GM12878 (cell line): ENCODE measurements at regions not wholly inside any gene's neighbourhood (a gene's known extent, or its start where the extent isn't known, plus 50 kb on each side); places are given as distances from the start of the nearest gene placed in this dataset.

ENCODE experiments used
- ATAC-seq: fragments of 200-7000 bp; cut with Tn5 transposase; 3 replicates; pipeline ENCODE4 v1.9.1; 2020; ENCODE audit warnings: mild to moderate bottlenecking, moderate library complexity
- BruUV-seq: library from RNA; stranded (reverse); fragments of 400-500 nt; replicated peaks from 2 replicates; lab custom pipeline; 2021; lab: Mats Ljungman, UMichigan
- CTCF ChIA-PET: fragments of 300-600 bp; sonication (Branson Sonifier 250); formaldehyde crosslinking; extraction: SDS; loops from one replicate; lab custom pipeline; 2021; ENCODE audit warnings: inconsistent platforms; lab: Yijun Ruan, JAX
- POLR2A ChIA-PET: fragments of 350-600 bp; formaldehyde crosslinking; extraction: SDS; loops from one replicate; lab custom pipeline; 2021; ENCODE audit warnings: inconsistent platforms; lab: Charles Lee
- RAD21 ChIA-PET: fragments of 300-600 bp; sonication (Branson Sonifier 250); formaldehyde crosslinking; loops from one replicate; lab custom pipeline; 2023; ENCODE audit warnings: antibody characterized with exemption; ENCODE audit not compliant: unreplicated experiment; lab: Charles Lee
- SMC1A ChIA-PET: fragments of 300-600 bp; sonication (Branson Sonifier 250); formaldehyde crosslinking; loops from one replicate; lab custom pipeline; 2023; ENCODE audit not compliant: unreplicated experiment, uncharacterized antibody; lab: Charles Lee
- DNase-seq: peaks from one replicate; pipeline ENCODE4 v3.0.0-alpha.2; 2011; ENCODE audit warnings: low read depth, low spot score
- FAIRE-seq: peaks from 3 replicates; lab custom pipeline; 2011; peaks lifted over from hg19 to GRCh38; lab: Jason Lieb, UNC
- H2AFZ ChIP-seq: 2 replicates; pipeline ENCODE4 v1.6.0; 2011; ENCODE audit warnings: low read depth, low read length, control low read depth; ENCODE audit not compliant: control insufficient read depth
- H3K27ac ChIP-seq: 2 replicates; pipeline ENCODE4 v1.5.1; 2011; ENCODE audit warnings: control low read depth; ENCODE audit not compliant: control insufficient read depth, insufficient read depth
- H3K27me3 ChIP-seq, 2 experiments: replicated peaks in 1 of 2; 2 replicates each; pipeline versions ENCODE4 v1.6.0 to v1.6.1; 2011; ENCODE audit warnings: low read length in 1 of 2; ENCODE audit not compliant: control insufficient read depth in 2 of 2, insufficient read depth in 2 of 2
- H3K36me3 ChIP-seq, 2 experiments: 2 replicates each; pipeline ENCODE4 v1.5.1; 2011; ENCODE audit warnings: low read length in 1 of 2; ENCODE audit not compliant: control insufficient read depth in 2 of 2, insufficient read depth in 2 of 2
- H3K4me1 ChIP-seq: 2 replicates; pipeline ENCODE4 v1.6.1; 2011; ENCODE audit warnings: mild to moderate bottlenecking, low read length, moderate library complexity, mixed read lengths; ENCODE audit not compliant: control insufficient read depth, insufficient read depth
- H3K4me2 ChIP-seq: 2 replicates; pipeline ENCODE4 v1.6.0; 2011; ENCODE audit warnings: control low read depth; ENCODE audit not compliant: control insufficient read depth, insufficient read depth
- H3K4me3 ChIP-seq: fragments of 200-600 bp; sonication (generic); 2 replicates; pipeline ENCODE4 v1.5.1; 2016
- H3K79me2 ChIP-seq: 2 replicates; pipeline ENCODE4 v1.6.0; 2011; ENCODE audit warnings: low read length; ENCODE audit not compliant: control insufficient read depth, insufficient read depth
- H3K9ac ChIP-seq: 2 replicates; pipeline ENCODE4 v1.8.0; 2011; ENCODE audit warnings: low read length, control low read depth, mixed read lengths; ENCODE audit not compliant: control insufficient read depth, insufficient read depth
- H3K9me3 ChIP-seq: replicated peaks from 3 replicates; pipeline ENCODE4 v1.5.1; 2011; ENCODE audit warnings: mild to moderate bottlenecking, low read length; ENCODE audit not compliant: control insufficient read depth, insufficient read depth
- H4K20me1 ChIP-seq: 2 replicates; pipeline ENCODE4 v1.6.0; 2011; ENCODE audit not compliant: control insufficient read depth, insufficient read depth
- BCL3 ChIP-seq: IDR thresholded peaks from 2 replicates; pipeline ENCODE4 v1.6.1; 2011; ENCODE audit warnings: borderline replicate concordance, low read depth, mild to moderate bottlenecking, moderate library complexity, low read length; ENCODE audit not compliant: insufficient read depth, poor library complexity, severe bottlenecking
- CHD4 ChIP-seq: fragments of 200-600 bp; sonication (generic); IDR thresholded peaks from 2 replicates; pipeline ENCODE4 v1.6.1; 2016; ENCODE audit warnings: mild to moderate bottlenecking
- EED ChIP-seq: sonication (generic); IDR thresholded peaks from 2 replicates; pipeline ENCODE4 v1.6.1; 2016; ENCODE audit warnings: antibody characterized with exemption, low read depth
- GABPA ChIP-seq: IDR thresholded peaks from 2 replicates; pipeline ENCODE4 v1.6.1; 2014; ENCODE audit warnings: antibody characterized with exemption, low read depth, mild to moderate bottlenecking, inconsistent platforms
- HDAC2 ChIP-seq: fragments of 200-600 bp; sonication (generic); IDR thresholded peaks from 2 replicates; pipeline ENCODE4 v1.6.1; 2017
- HDAC6 ChIP-seq: fragments of 200-600 bp; sonication (generic); IDR thresholded peaks from one replicate; pipeline ENCODE4 v1.8.0; 2017; ENCODE audit warnings: antibody characterized with exemption; ENCODE audit not compliant: unreplicated experiment
- IRF4 ChIP-seq: IDR thresholded peaks from 2 replicates; pipeline ENCODE4 v1.6.1; 2011; ENCODE audit warnings: low read depth, low read length
- IRF5 ChIP-seq: fragments of 450-650 bp; IDR thresholded peaks from 2 replicates; pipeline ENCODE4 v1.6.1; 2017; ENCODE audit warnings: borderline replicate concordance
- MEF2B ChIP-seq: fragments of 450-650 bp; IDR thresholded peaks from 2 replicates; pipeline ENCODE4 v1.6.1; 2018; ENCODE audit warnings: mild to moderate bottlenecking, moderate library complexity; ENCODE audit not compliant: partially characterized antibody, poor library complexity, severe bottlenecking
- MTA3 ChIP-seq: IDR thresholded peaks from 2 replicates; pipeline ENCODE4 v1.6.1; 2012; ENCODE audit warnings: low read length, inconsistent platforms, borderline replicate concordance
- MYC ChIP-seq: IDR thresholded peaks from 2 replicates; pipeline ENCODE4 v1.6.1; 2011; ENCODE audit warnings: mild to moderate bottlenecking, low read length, moderate library complexity, inconsistent platforms; ENCODE audit not compliant: insufficient read depth, insufficient replicate concordance, insufficient read length, severe bottlenecking
- NFYA ChIP-seq: IDR thresholded peaks from 2 replicates; pipeline ENCODE4 v1.6.1; 2011; ENCODE audit warnings: low read depth, mild to moderate bottlenecking, low read length, improper control_type of control experiment, borderline replicate concordance
- NR2C2 ChIP-seq: IDR thresholded peaks from 2 replicates; pipeline ENCODE4 v1.6.1; 2011; ENCODE audit warnings: borderline replicate concordance, low read depth; ENCODE audit not compliant: control insufficient read depth, insufficient read length
- PRDM15 ChIP-seq: fragments of 450-650 bp; formaldehyde crosslinking; IDR thresholded peaks from 2 replicates; pipeline ENCODE4 v1.4.0; 2020; ENCODE audit warnings: mild to moderate bottlenecking, moderate library complexity
- SMARCA5 ChIP-seq: fragments of 450-650 bp; IDR thresholded peaks from 2 replicates; pipeline ENCODE4 v1.6.1; 2017; ENCODE audit warnings: mild to moderate bottlenecking
- STAT3 ChIP-seq: IDR thresholded peaks from 2 replicates; pipeline ENCODE4 v1.6.1; 2011; ENCODE audit warnings: low read depth, low read length, improper control_type of control experiment
- TCF12 ChIP-seq: IDR thresholded peaks from 2 replicates; pipeline ENCODE4 v1.6.1; 2011; ENCODE audit warnings: low read depth, mild to moderate bottlenecking, low read length
- USF1 ChIP-seq: IDR thresholded peaks from 2 replicates; pipeline ENCODE4 v1.6.1; 2011; ENCODE audit warnings: borderline replicate concordance, low read depth, mild to moderate bottlenecking, moderate library complexity, mixed read lengths, low read length; ENCODE audit not compliant: insufficient read depth; ENCODE audit errors: extremely low read length
- YBX1 ChIP-seq: fragments of 450-650 bp; IDR thresholded peaks from 2 replicates; pipeline ENCODE4 v1.6.1; 2016; ENCODE audit warnings: antibody characterized with exemption
- WGBS: methylation state at CpG from one replicate; pipeline ENCODE4 v1.1.6; 2016; ENCODE audit warnings: low lambda C conversion rate; ENCODE audit not compliant: insufficient replicate concordance, insufficient coverage; ENCODE audit errors: missing lambda C conversion rate; 5-methylcytosine and 5-hydroxymethylcytosine counted together
- in situ Hi-C: fragments of 300-500 bp; cut with MboI; formaldehyde crosslinking; loops from 9 replicates; pipeline ENCODE4 v1.14.3; 2018; ENCODE audit warnings: mixed read lengths
- intact Hi-C: fragments of 100-400 bp; cut with micrococcal nuclease; formaldehyde crosslinking; loops from one replicate; pipeline ENCODE4 v1.14.2; 2022; ENCODE audit not compliant: unreplicated experiment

GRCh38 chr10:6674291-6674690 lies 94.2 kb upstream of the PRKCQ start:
- ChIA-PET SMC1A (interaction anchor here (0.8 to 1.5 kb wide), 2 partner anchors 8 to 63 kb away, joined by 3 to 4 read pairs; no protein-coding TSS in a partner anchor), RAD21 (no interaction called here), POLR2A (no interaction called here), CTCF (interaction anchor here (1.0 to 1.2 kb wide), 2 partner anchors 257 to 259 kb away, joined by 3 read pairs; no protein-coding TSS in a partner anchor)
- Histone ChIP-seq H3K27me3 (peaks cover 0 to 1% of the 10 kb centered on the region in 2 experiments; a peak in 1 of 4 replicates), H3K9ac (no peak overlapping the region), H2AFZ (no peak overlapping the region), H3K4me2 (no peak overlapping the region), H3K4me1 (no peaks in the 10 kb centered on the region), H3K27ac (no peak overlapping the region), H4K20me1 (no peaks in the 10 kb centered on the region), H3K9me3 (no peaks in the 10 kb centered on the region), H3K4me3 (no peak overlapping the region), H3K79me2 (no peaks in the 10 kb centered on the region), H3K36me3 (no peaks in the 10 kb centered on the region)
- BruUV-seq = no TSS peak
- FAIRE-seq (no peak), DNase-seq (no peak), ATAC-seq (no peak)
- 0% methylated on average over 3 of the region's 3 CpGs for WGBS
- in situ Hi-C loops (loop anchor here (5.0 to 25.0 kb wide), 2 partner anchors 247 to 738 kb away; partner anchors contain the start of gene SFMBT2), intact Hi-C loops (no loop called here)
- TF ChIP-seq NFYA = no peak
- no peak for TF ChIP-seq IRF5
- no peak for TF ChIP-seq MYC
- TF ChIP-seq USF1 = no peak
- no peak for TF ChIP-seq YBX1
- no peak for TF ChIP-seq HDAC2
- no peak for TF ChIP-seq HDAC6
- no peak for TF ChIP-seq MEF2B
- no peak for TF ChIP-seq NR2C2
- TF ChIP-seq PRDM15 = no peak
- no peak for TF ChIP-seq MTA3
- no peak for TF ChIP-seq GABPA
- no peak for TF ChIP-seq IRF4
- TF ChIP-seq CHD4 = no peak
- no peak for TF ChIP-seq TCF12
- no peak for TF ChIP-seq EED
- no peak for TF ChIP-seq STAT3
- no peak for TF ChIP-seq BCL3
- no peak for TF ChIP-seq SMARCA5
